Astrocyte (in vitro differentiated cells and primary cell): ENCODE measurements at regions not wholly inside any gene's neighbourhood (a gene's known extent, or its start where the extent isn't known, plus 50 kb on each side); places are given as distances from the start of the nearest gene placed in this dataset.

Experiments used
- CTCF ChIP-seq: IDR thresholded peaks from 2 replicates; pipeline ENCODE4 v1.5.1; 2011; ENCODE audit warnings: low read depth, mild to moderate bottlenecking, inconsistent platforms, low read length, moderate library complexity; ENCODE audit not compliant: insufficient read depth
- EZH2 ChIP-seq: IDR thresholded peaks from 2 replicates; pipeline ENCODE4 v1.6.1; 2012; ENCODE audit warnings: mild to moderate bottlenecking, low read length, inconsistent platforms; ENCODE audit not compliant: insufficient read depth

- TF ChIP-seq CTCF (no peak), EZH2 (no peak)
Observed at GRCh38 chr10:58052772-58053171, 214.9 kb downstream of the IPMK start.
